Activated B cell treated with CpG ODN at 0.5 μM for 24 hours (primary cell): ENCODE measurements at regions not wholly inside any gene's neighbourhood (a gene's known extent, or its start where the extent isn't known, plus 50 kb on each side); places are given as distances from the start of the nearest gene placed in this dataset.

Source experiments
- ATAC-seq: fragments of 200-7000 bp; cut with Tn5 transposase; one replicate; pipeline ENCODE4 v1.10.0; 2021; ENCODE audit warnings: low read depth, mild to moderate bottlenecking, moderate library complexity
- CTCF ChIA-PET: fragments of 350-600 bp; sonication (Branson Sonifier 250); formaldehyde crosslinking; loops from one replicate; lab custom pipeline; 2021; ENCODE audit warnings: antibody characterized with exemption; lab: Charles Lee
- POLR2A ChIA-PET: fragments of 350-600 bp; sonication (Branson Sonifier 250); formaldehyde crosslinking; loops from one replicate; lab custom pipeline; 2021; ENCODE audit warnings: antibody characterized with exemption; lab: Charles Lee
- DNase-seq: peaks from one replicate; pipeline ENCODE4 v3.0.0; 2022
- H3K27ac Mint-ChIP-seq: one replicate; pipeline ENCODE4 v1.8.0; 2020; ENCODE audit warnings: mixed read lengths
- H3K27me3 Mint-ChIP-seq: one replicate; pipeline ENCODE4 v1.8.0; 2021; ENCODE audit warnings: mixed read lengths
- H3K36me3 Mint-ChIP-seq: one replicate; pipeline ENCODE4 v1.8.0; 2021; ENCODE audit warnings: low read depth, mixed read lengths
- H3K4me1 Mint-ChIP-seq: one replicate; pipeline ENCODE4 v1.8.0; 2021; ENCODE audit warnings: mixed read lengths
- H3K4me3 Mint-ChIP-seq: one replicate; pipeline ENCODE4 v1.8.0; 2020; ENCODE audit warnings: mild to moderate bottlenecking, mixed read lengths
- H3K9me3 Mint-ChIP-seq: one replicate; pipeline ENCODE4 v1.8.0; 2020; ENCODE audit warnings: mixed read lengths
- CTCF ChIP-seq: fragments of 200-600 bp; IDR thresholded peaks from one replicate; pipeline ENCODE4 v1.8.0; 2022; ENCODE audit warnings: antibody characterized with exemption, mild to moderate bottlenecking
- intact Hi-C: fragments of 100-400 bp; cut with micrococcal nuclease; formaldehyde crosslinking; loops from one replicate; pipeline ENCODE4 v1.15.1; 2024

- ChIA-PET POLR2A (no interaction called here), CTCF (no interaction called here)
- Mint-ChIP-seq H3K9me3 (peaks cover 2% of the 10 kb centered on the region), H3K27me3 (peaks cover 2% of the 10 kb centered on the region), H3K36me3 (no peaks in the 10 kb centered on the region), H3K4me3 (no peak overlapping the region), H3K27ac (no peak overlapping the region), H3K4me1 (no peaks in the 10 kb centered on the region)
- DNase-seq (no peak), ATAC-seq (no peak)
- no peak for TF ChIP-seq CTCF
- intact Hi-C loops: no loop called here
These were observed 346.4 kb upstream of the KCNMB2 start for GRCh38 chr3:178189854-178190253.

DNA sequence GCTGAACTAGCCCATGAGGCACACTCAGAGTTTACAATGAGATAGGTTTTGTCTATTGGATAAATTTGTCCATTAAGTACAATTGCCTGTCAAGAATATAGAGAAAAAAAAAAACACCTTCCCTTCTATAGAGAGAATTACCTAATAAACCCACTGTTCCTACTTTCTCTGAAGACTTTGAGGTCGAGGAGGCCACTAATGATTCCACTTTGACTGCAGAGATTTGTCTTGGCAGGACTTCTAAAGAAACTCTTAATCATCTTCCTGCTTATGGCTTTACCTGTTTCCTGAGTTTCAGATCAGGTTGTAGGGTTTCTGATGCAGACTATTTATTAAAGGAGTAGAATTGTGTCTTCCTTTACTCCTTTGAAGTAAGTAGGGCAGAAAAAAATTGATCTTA is 342.4 kb upstream of the KCNMB2 start:
- Mint-ChIP-seq H3K27me3 (peaks cover 2% of the 10 kb centered on the region), H3K4me1 (no peaks in the 10 kb centered on the region), H3K9me3 (no peaks in the 10 kb centered on the region), H3K4me3 (no peak overlapping the region), H3K27ac (no peak overlapping the region), H3K36me3 (no peaks in the 10 kb centered on the region)
- TF ChIP-seq CTCF: no peak
- no peak for DNase-seq
- POLR2A ChIA-PET: no interaction called here
- intact Hi-C loops: no loop called here
- no peak for ATAC-seq
- CTCF ChIA-PET: no interaction called here

DNA sequence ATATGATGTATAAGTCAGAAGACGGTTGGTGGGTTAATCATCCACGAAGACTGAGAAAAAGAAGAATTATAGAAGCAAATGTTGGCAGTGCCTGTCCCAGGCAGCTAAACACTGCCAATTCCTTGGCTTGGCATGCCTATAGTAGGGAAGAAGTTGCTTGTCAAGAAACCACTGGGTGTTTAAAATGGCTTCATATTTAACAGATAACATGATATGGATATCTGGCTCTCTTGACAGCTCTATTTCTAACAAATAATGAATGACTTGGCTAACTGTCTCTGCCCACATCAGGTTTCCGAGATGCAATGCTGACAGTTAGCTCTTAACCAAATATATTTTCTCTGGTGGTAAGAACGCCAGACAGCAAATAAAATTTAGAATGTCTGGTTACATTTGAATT is 341.7 kb upstream of the KCNMB2 start:
- intact Hi-C loops: no loop called here
- H3K36me3 Mint-ChIP-seq: no peaks in the 10 kb centered on the region
- H3K27me3 Mint-ChIP-seq: peaks cover 2% of the 10 kb centered on the region
- H3K27ac Mint-ChIP-seq: no peak overlapping the region
- TF ChIP-seq CTCF: no peak
- ChIA-PET POLR2A (no interaction called here), CTCF (no interaction called here)
- no peak for DNase-seq
- ATAC-seq: no peak
- no peaks in the 10 kb centered on the region for H3K9me3 Mint-ChIP-seq
- H3K4me1 Mint-ChIP-seq: no peaks in the 10 kb centered on the region
- no peak overlapping the region for H3K4me3 Mint-ChIP-seq

DNA sequence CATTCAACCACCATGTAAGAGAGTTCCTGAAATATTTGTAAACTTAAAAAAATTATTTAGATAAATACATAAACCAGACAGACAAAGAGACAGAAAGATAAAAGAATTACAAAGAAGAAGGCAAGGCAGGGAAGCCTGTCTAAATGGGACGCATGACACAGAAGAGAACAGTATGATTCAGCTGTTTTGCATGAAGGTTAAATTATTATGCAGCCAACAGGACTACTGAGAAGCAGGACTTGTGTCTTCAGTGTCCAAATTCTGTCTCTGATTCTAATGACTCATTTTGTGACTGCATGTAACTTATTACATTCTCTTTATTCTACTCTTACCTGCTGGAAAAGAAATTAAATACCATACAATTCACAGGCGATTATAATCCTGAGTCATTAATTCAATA is 340.4 kb upstream of the KCNMB2 start:
- TF ChIP-seq CTCF: no peak
- intact Hi-C loops: no loop called here
- Mint-ChIP-seq H3K27ac (no peak overlapping the region), H3K36me3 (no peaks in the 10 kb centered on the region), H3K4me1 (no peaks in the 10 kb centered on the region), H3K27me3 (peaks cover 4% of the 10 kb centered on the region), H3K4me3 (no peak overlapping the region), H3K9me3 (no peaks in the 10 kb centered on the region)
- no peak for DNase-seq
- ChIA-PET POLR2A (no interaction called here), CTCF (no interaction called here)
- no peak for ATAC-seq

- Mint-ChIP-seq H3K4me3 (no peak overlapping the region), H3K36me3 (no peaks in the 10 kb centered on the region), H3K9me3 (no peaks in the 10 kb centered on the region), H3K4me1 (no peaks in the 10 kb centered on the region), H3K27ac (no peak overlapping the region), H3K27me3 (peaks cover 2% of the 10 kb centered on the region)
- no peak for ATAC-seq
- POLR2A ChIA-PET: no interaction called here
- no peak for DNase-seq
- CTCF ChIA-PET: no interaction called here
- intact Hi-C loops: no loop called here
- TF ChIP-seq CTCF: no peak
These were observed 337.9 kb upstream of the KCNMB2 start for GRCh38 chr3:178198329-178198728.
